Thoracic aorta (tissue), 2 donors: ENCODE measurements at regions not wholly inside any gene's neighbourhood (a gene's known extent, or its start where the extent isn't known, plus 50 kb on each side); places are given as distances from the start of the nearest gene placed in this dataset.

Experiments
- ATAC-seq: fragments of 150-250 bp; one replicate; pipeline ENCODE4 v1.8.0; 2017; ENCODE audit warnings: low read depth; ENCODE audit not compliant: insufficient number of reproducible peaks, low FRiP score
- DNase-seq: peaks from one replicate; pipeline ENCODE4 v3.0.0-alpha.2; 2020; ENCODE audit warnings: low spot score
- H3K27ac ChIP-seq, 2 donors: fragments of 200-600 bp; sonication (generic); 1 replicate in 1 of 2; 2 replicates in 1 of 2; pipeline ENCODE4 v1.5.1; 2016; ENCODE audit warnings: mild to moderate bottlenecking in 2 of 2, moderate library complexity in 2 of 2
- H3K27me3 ChIP-seq: fragments of 200-600 bp; sonication (generic); replicated peaks from 2 replicates; pipeline ENCODE4 v1.6.0; 2016; ENCODE audit warnings: mild to moderate bottlenecking; ENCODE audit not compliant: insufficient read depth
- H3K36me3 ChIP-seq: fragments of 200-600 bp; sonication (generic); one replicate; pipeline ENCODE4 v1.5.1; 2016
- H3K4me1 ChIP-seq, 2 donors: fragments of 200-600 bp; sonication (generic); 1 replicate in 1 of 2; 2 replicates in 1 of 2; pipeline versions ENCODE4 v1.5.1 to v1.6.0; 2016; ENCODE audit warnings: low read depth in 2 of 2, mild to moderate bottlenecking in 1 of 2; ENCODE audit not compliant: control insufficient read depth in 1 of 2
- H3K4me3 ChIP-seq: fragments of 200-600 bp; sonication (generic); 2 replicates; pipeline ENCODE4 v1.5.1; 2016; ENCODE audit warnings: mild to moderate bottlenecking
- H3K9me3 ChIP-seq: fragments of 200-600 bp; sonication (generic); 2 replicates; pipeline ENCODE4 v1.5.1; 2016
- TF ChIP-seq, protein P1 (sequence below): fragments of 200-600 bp; sonication (generic); IDR thresholded peaks from one replicate; pipeline ENCODE4 v1.5.1; 2019; ENCODE audit warnings: antibody characterized with exemption

DNA sequence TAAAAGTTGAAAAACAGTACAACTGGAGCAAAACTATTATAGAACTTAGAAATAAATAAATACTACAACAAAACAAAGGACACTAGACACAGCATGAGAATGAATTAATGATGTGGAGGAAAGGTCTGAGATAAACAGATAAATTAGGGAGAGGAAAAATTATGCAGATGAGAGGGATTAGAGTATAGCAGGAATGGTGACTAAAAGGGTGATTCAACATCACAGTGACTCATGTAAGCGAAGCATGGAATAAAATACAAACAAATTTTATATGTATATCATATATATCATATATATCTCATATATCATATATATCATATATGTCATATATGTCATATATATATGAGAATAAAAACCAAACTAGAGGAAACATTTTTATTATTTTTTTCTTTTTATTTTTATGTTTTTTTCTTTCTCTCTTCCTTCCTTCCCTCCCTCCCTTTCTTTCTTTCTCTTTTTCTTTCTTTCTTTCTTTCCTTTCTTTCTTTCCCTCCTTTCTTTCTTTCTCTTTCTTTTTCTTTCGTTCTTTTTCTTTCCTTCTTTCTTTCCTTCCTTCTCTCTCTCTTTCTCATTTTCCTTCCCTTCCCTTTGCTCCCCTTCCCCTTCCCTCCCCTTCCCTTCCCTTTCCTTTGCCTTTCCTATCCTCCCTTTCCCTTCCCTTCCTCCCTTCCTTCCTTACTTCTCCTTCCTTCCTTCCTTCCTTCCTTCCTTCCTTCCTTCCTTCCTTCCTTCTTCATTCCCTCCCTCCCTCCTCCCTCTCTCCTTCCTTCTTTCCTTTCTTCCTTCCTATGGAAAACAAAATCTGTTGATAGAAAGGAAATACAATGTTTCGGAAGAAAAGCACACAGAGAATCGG lies 1014.6 kb downstream of the GRIK2 start:
- Histone ChIP-seq H3K36me3 (no peaks in the 10 kb centered on the region), H3K9me3 (no peaks in the 10 kb centered on the region), H3K27me3 (no peaks in the 10 kb centered on the region), H3K4me3 (no peak overlapping the region), H3K4me1 (no peaks in the 10 kb centered on the region), H3K27ac (no peak overlapping the region)
- TF ChIP-seq, protein P1, sequence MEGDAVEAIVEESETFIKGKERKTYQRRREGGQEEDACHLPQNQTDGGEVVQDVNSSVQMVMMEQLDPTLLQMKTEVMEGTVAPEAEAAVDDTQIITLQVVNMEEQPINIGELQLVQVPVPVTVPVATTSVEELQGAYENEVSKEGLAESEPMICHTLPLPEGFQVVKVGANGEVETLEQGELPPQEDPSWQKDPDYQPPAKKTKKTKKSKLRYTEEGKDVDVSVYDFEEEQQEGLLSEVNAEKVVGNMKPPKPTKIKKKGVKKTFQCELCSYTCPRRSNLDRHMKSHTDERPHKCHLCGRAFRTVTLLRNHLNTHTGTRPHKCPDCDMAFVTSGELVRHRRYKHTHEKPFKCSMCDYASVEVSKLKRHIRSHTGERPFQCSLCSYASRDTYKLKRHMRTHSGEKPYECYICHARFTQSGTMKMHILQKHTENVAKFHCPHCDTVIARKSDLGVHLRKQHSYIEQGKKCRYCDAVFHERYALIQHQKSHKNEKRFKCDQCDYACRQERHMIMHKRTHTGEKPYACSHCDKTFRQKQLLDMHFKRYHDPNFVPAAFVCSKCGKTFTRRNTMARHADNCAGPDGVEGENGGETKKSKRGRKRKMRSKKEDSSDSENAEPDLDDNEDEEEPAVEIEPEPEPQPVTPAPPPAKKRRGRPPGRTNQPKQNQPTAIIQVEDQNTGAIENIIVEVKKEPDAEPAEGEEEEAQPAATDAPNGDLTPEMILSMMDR, result no peak
- no peak for ATAC-seq
- DNase-seq, result no peak

DNA sequence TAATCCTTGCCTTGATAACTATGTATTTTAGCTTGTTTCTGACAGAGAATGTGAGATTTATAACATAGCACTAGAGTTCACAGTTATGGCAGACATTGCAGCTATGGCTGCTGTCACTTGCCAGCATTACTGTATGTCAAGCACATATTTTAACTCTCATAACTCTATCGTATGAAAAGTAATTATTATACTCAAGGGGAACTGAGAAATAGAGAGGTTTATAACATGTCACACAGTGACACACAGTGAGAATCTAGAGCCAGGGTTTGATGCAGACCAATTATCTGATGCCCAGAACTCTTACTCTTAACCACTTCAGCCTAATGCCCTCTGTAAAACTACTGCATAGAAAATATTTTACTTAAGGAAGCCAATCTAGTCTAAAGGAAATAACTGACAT lies 1012.4 kb downstream of the GRIK2 start:
- Histone ChIP-seq H3K9me3 (no peaks in the 10 kb centered on the region), H3K27me3 (no peaks in the 10 kb centered on the region), H3K27ac (no peak overlapping the region), H3K36me3 (no peaks in the 10 kb centered on the region), H3K4me3 (no peak overlapping the region), H3K4me1 (no peaks in the 10 kb centered on the region)
- no peak for DNase-seq
- ATAC-seq, result no peak
- TF ChIP-seq, protein P1, result no peak

- Histone ChIP-seq H3K4me1 (no peaks in the 10 kb centered on the region), H3K9me3 (no peaks in the 10 kb centered on the region), H3K4me3 (no peak overlapping the region), H3K27ac (no peak overlapping the region), H3K36me3 (no peaks in the 10 kb centered on the region), H3K27me3 (no peaks in the 10 kb centered on the region)
- no peak for ATAC-seq
- no peak for DNase-seq
- TF ChIP-seq, protein P1, result no peak
These were observed 1009.3 kb downstream of the GRIK2 start for GRCh38 chr6:102402635-102403329.

DNA sequence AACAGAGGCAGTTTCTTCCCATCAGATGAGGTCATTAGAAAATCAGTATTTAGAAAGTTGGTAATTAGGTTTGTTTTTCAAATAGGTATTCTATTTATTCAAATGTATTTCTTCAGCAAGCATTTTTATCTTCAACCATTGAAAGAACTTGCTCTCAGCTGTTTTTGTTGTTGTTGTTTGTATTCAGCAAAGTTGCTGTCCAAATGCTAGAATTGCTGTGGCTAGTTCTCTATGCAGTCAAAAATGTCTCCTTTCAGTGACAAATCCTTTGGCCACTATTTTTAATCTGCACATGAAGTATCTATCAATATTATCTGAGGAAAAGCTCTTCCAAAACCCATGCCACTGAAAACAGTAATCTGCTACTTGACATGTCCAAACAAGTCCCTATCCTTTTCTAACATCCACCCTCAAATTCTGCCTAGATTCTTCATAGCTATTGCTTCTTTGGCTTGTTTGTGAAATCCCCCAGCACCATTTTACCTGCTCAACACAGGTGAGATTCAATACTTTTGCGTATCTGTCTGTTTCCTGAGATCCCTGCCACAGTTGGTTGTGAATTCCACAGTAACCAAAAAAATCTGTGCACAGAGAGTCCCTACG lies 1005.4 kb downstream of the GRIK2 start:
- H3K4me3 ChIP-seq, result no peak overlapping the region
- no peaks in the 10 kb centered on the region for H3K36me3 ChIP-seq
- TF ChIP-seq, protein P1, result no peak
- ATAC-seq (no peak), DNase-seq (no peak)
- H3K4me1 ChIP-seq, result no peaks in the 10 kb centered on the region
- no peak overlapping the region for H3K27ac ChIP-seq
- H3K9me3 ChIP-seq, result peaks cover 2% of the 10 kb centered on the region
- no peaks in the 10 kb centered on the region for H3K27me3 ChIP-seq

DNA sequence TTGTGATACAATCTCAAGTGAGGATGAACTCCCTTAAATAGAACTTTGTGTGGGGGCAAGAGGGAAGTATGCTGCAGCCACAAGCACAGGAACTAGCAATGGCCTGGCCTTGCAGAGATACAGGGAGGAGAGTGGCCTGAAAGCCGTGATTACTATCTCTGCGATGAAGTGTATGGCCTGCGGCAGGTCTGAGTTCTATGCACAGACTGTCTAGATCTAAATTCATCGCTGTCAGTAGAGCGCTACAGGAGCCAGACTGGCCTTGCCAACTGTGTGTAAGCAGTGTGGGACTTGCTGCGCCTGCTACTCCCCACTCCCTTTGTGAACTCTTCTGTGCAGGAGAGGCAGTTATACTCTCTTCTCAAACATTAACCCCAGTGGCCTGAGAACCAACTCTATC lies 997.0 kb downstream of the GRIK2 start:
- TF ChIP-seq, protein P1, result no peak
- no peaks in the 10 kb centered on the region for H3K36me3 ChIP-seq
- DNase-seq (no peak), ATAC-seq (no peak)
- no peaks in the 10 kb centered on the region for H3K27me3 ChIP-seq
- no peak overlapping the region for H3K27ac ChIP-seq
- peaks cover 2% of the 10 kb centered on the region for H3K9me3 ChIP-seq
- H3K4me1 ChIP-seq, result peaks cover 9% of the 10 kb centered on the region in 2 donors
- H3K4me3 ChIP-seq, result no peak overlapping the region
